ENCODE measurements at regions not wholly inside any gene's neighbourhood (a gene's known extent, or its start where the extent isn't known, plus 50 kb on each side); places are given as distances from the start of the nearest gene placed in this dataset.

GRCh38 chr12:107296681-107297089 is 203.3 kb upstream of the CRY1 start:
- Histone ChIP-seq H3K79me2 (ENCODE audit: control insufficient read depth, insufficient read depth, low read length) (no peaks in the 10 kb centered on the region), H3K27ac (ENCODE audit: insufficient read depth, low read depth, low read length) (no peak overlapping the region), H3K4me2 (ENCODE audit: insufficient read depth, low read length) (no peak overlapping the region), H2AFZ (ENCODE audit: low read depth, low read length) (no peak overlapping the region), H3K27me3 (ENCODE audit: control insufficient read depth in 2 of 2, insufficient read depth in 2 of 2, low read length in 2 of 2) (no peaks in the 10 kb centered on the region), H3K4me3 (replicated peaks in 1 of 3; ENCODE audit: insufficient read depth in 1 of 3, low read depth in 1 of 3, low read length in 3 of 3) (no peak overlapping the region), H3K36me3 (ENCODE audit: control insufficient read depth in 2 of 2, extremely low read depth in 1 of 2, insufficient read depth in 2 of 2, low read length in 2 of 2) (no peaks in the 10 kb centered on the region), H3K9me1 (replicated peaks; ENCODE audit: control insufficient read depth, extremely low read depth, insufficient read depth, low read length) (no peaks in the 10 kb centered on the region), H3K9me3 (replicated peaks; ENCODE audit: control insufficient read depth, insufficient read depth, low read length) (no peaks in the 10 kb centered on the region), H3K9ac (replicated peaks; ENCODE audit: extremely low read depth, insufficient read depth, low read length) (no peak overlapping the region), H4K20me1 (replicated peaks; ENCODE audit: control insufficient read depth, extremely low read depth, insufficient read depth, low read length) (no peaks in the 10 kb centered on the region), H3K4me1 (ENCODE audit: control insufficient read depth, extremely low read depth, insufficient read depth, low read length) (no peaks in the 10 kb centered on the region)
- dilution Hi-C loops (cut with MboI; ENCODE audit: extremely low pct_ligation_motif_present, low sequenced_read_pairs) (no loop called here), intact Hi-C loops (cut with micrococcal nuclease) (no loop called here)
- no peak for DNase-seq (ENCODE audit: low read depth, low spot score)
- no peak for TF ChIP-seq MAX (IDR thresholded peaks at IDR 0.05; ENCODE audit: insufficient read depth, insufficient read length)
- no peak for TF ChIP-seq JUN (IDR thresholded peaks at IDR 0.05; ENCODE audit: borderline replicate concordance, insufficient read depth, insufficient read length, low read depth)
- TF ChIP-seq FOS (IDR thresholded peaks at IDR 0.05; ENCODE audit: borderline replicate concordance, insufficient read depth, low read length): no peak
- no peak for TF ChIP-seq POLR2AphosphoS5 (IDR thresholded peaks at IDR 0.05; ENCODE audit: insufficient read depth, low read depth, low read length)
- TF ChIP-seq EZH2 (IDR thresholded peaks at IDR 0.05; ENCODE audit: borderline replicate concordance, low read depth, low read length, severe bottlenecking): no peak
- TF ChIP-seq POLR2A (IDR thresholded peaks at IDR 0.05; ENCODE audit: low read depth, low read length): no peak
- no peak for TF ChIP-seq MYC (IDR thresholded peaks at IDR 0.05; ENCODE audit: low read depth, low read length)
- FAIRE-seq: no peak
- ChIA-PET POLR2A (no interaction called here), CTCF (interaction anchor here (1.0 kb wide), 1 partner anchor 27 kb away, joined by 3 read pairs; no protein-coding TSS in a partner anchor)
- no TSS peak for BruUV-seq (replicated peaks)

- no peak overlapping the region for H3K4me2 ChIP-seq (ENCODE audit: insufficient read depth, low read length)
- H3K4me1 ChIP-seq (ENCODE audit: control insufficient read depth, extremely low read depth, insufficient read depth, low read length): no peaks in the 10 kb centered on the region
- dilution Hi-C loops (cut with MboI; ENCODE audit: extremely low pct_ligation_motif_present, low sequenced_read_pairs) (no loop called here), intact Hi-C loops (cut with micrococcal nuclease) (no loop called here)
- BruUV-seq (replicated peaks): no TSS peak
- H3K9me3 ChIP-seq (replicated peaks; ENCODE audit: control insufficient read depth, insufficient read depth, low read length): no peaks in the 10 kb centered on the region
- DNase-seq (ENCODE audit: low read depth, low spot score) (no peak), FAIRE-seq (no peak)
- H3K27me3 ChIP-seq (ENCODE audit: control insufficient read depth in 2 of 2, insufficient read depth in 2 of 2, low read length in 2 of 2): peaks cover 2 to 3% of the 10 kb centered on the region in 2 experiments
- no peaks in the 10 kb centered on the region for H3K79me2 ChIP-seq (ENCODE audit: control insufficient read depth, insufficient read depth, low read length)
- no peak overlapping the region for H3K9ac ChIP-seq (replicated peaks; ENCODE audit: extremely low read depth, insufficient read depth, low read length)
- H4K20me1 ChIP-seq (replicated peaks; ENCODE audit: control insufficient read depth, extremely low read depth, insufficient read depth, low read length): no peaks in the 10 kb centered on the region
- TF ChIP-seq JUN (IDR thresholded peaks at IDR 0.05; ENCODE audit: borderline replicate concordance, insufficient read depth, insufficient read length, low read depth): no peak
- no peak for TF ChIP-seq POLR2AphosphoS5 (IDR thresholded peaks at IDR 0.05; ENCODE audit: insufficient read depth, low read depth, low read length)
- TF ChIP-seq MAX (IDR thresholded peaks at IDR 0.05; ENCODE audit: insufficient read depth, insufficient read length): no peak
- TF ChIP-seq, protein P1, sequence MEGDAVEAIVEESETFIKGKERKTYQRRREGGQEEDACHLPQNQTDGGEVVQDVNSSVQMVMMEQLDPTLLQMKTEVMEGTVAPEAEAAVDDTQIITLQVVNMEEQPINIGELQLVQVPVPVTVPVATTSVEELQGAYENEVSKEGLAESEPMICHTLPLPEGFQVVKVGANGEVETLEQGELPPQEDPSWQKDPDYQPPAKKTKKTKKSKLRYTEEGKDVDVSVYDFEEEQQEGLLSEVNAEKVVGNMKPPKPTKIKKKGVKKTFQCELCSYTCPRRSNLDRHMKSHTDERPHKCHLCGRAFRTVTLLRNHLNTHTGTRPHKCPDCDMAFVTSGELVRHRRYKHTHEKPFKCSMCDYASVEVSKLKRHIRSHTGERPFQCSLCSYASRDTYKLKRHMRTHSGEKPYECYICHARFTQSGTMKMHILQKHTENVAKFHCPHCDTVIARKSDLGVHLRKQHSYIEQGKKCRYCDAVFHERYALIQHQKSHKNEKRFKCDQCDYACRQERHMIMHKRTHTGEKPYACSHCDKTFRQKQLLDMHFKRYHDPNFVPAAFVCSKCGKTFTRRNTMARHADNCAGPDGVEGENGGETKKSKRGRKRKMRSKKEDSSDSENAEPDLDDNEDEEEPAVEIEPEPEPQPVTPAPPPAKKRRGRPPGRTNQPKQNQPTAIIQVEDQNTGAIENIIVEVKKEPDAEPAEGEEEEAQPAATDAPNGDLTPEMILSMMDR (IDR thresholded peaks at IDR 0.05; ENCODE audit: extremely low read depth in 1 of 2, insufficient read depth in 1 of 2, low read depth in 1 of 2, low read length in 2 of 2): no peak
- no peak for TF ChIP-seq GATA2 (IDR thresholded peaks at IDR 0.05; ENCODE audit: insufficient read depth, insufficient read length, low read depth, low read length)
- TF ChIP-seq EZH2 (IDR thresholded peaks at IDR 0.05; ENCODE audit: borderline replicate concordance, low read depth, low read length, severe bottlenecking): no peak
- TF ChIP-seq FOS (IDR thresholded peaks at IDR 0.05; ENCODE audit: borderline replicate concordance, insufficient read depth, low read length): peak; percentile 28
- TF ChIP-seq POLR2A (IDR thresholded peaks at IDR 0.05; ENCODE audit: low read depth, low read length): no peak
- ChIA-PET CTCF (interaction anchor here (1.2 kb wide), 1 partner anchor 373 kb away, joined by 3 read pairs; no protein-coding TSS in a partner anchor), POLR2A (no interaction called here)
- H3K4me3 ChIP-seq (replicated peaks in 1 of 3; ENCODE audit: insufficient read depth in 1 of 3, low read depth in 1 of 3, low read length in 3 of 3): no peak overlapping the region
- H2AFZ ChIP-seq (ENCODE audit: low read depth, low read length): no peak overlapping the region
- H3K36me3 ChIP-seq (ENCODE audit: control insufficient read depth in 2 of 2, extremely low read depth in 1 of 2, insufficient read depth in 2 of 2, low read length in 2 of 2): no peaks in the 10 kb centered on the region
- no peaks in the 10 kb centered on the region for H3K9me1 ChIP-seq (replicated peaks; ENCODE audit: control insufficient read depth, extremely low read depth, insufficient read depth, low read length)
- no peak overlapping the region for H3K27ac ChIP-seq (ENCODE audit: insufficient read depth, low read depth, low read length)
Observed at GRCh38 chr12:107302649-107303341, 209.4 kb upstream of the CRY1 start.
